GM12892 (cell line): ENCODE measurements at regions not wholly inside any gene's neighbourhood (a gene's known extent, or its start where the extent isn't known, plus 50 kb on each side); places are given as distances from the start of the nearest gene placed in this dataset.
A peak's percentile ranks its signal among the peaks of the same experiment; 100 is the strongest.

Experiments
- DNase-seq: peaks from one replicate; pipeline ENCODE4 v3.0.0; 2011; ENCODE audit not compliant: insufficient read length
- FAIRE-seq: peaks from 2 replicates; lab custom pipeline; 2011; peaks lifted over from hg19 to GRCh38; lab: Jason Lieb, UNC
- POLR2A ChIP-seq: IDR thresholded peaks from 2 replicates; pipeline ENCODE4 v1.6.1; 2011; ENCODE audit warnings: low read depth, low read length, control low read depth
- POLR2AphosphoS5 ChIP-seq: IDR thresholded peaks from 2 replicates; pipeline ENCODE4 v1.6.1; 2011; ENCODE audit warnings: low read depth, low read length, control low read depth
- TAF1 ChIP-seq: IDR thresholded peaks from 2 replicates; pipeline ENCODE4 v1.6.1; 2011; ENCODE audit warnings: low read depth, mild to moderate bottlenecking, control low read depth, low read length, borderline replicate concordance

DNA sequence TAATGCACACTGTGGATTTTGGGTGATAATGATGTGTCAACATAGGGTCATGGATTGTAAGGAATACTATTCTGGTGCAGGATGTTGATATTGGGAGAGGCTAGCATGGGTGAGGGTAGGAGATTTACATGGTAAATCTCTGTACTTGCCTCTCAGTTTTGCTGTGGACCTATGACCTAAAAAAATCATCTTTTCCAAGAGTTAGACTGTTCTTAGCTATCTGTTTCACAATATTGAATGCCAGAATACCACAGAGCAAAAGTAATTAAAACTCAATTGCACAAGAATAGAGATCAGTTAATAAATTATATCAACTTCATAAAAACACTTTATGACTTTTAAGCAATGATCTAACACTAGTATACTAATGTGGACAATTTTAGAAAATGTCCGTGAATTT is 651.6 kb downstream of the HTR1A start:
- no peak for FAIRE-seq

DNA sequence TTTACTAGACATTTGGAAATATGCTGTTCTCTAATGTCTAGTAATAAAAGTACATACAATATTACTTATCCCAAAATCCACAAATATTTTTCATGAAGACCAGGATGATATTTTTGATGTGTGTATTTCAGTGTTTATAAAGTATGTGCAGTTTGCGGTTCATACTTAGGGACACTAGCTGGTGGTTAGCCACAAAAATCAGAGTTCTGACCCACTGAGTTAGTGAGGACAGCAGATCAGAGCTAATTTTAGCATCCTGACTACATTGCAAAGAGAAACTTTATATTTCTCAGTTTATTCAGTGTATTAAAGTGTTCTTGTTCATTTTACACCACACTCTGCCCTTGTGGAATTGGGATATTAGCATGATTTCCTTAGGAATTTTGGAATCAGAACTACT is 655.3 kb downstream of the HTR1A start:
- FAIRE-seq (no peak), DNase-seq (no peak)
- TF ChIP-seq TAF1 (no peak), POLR2A (no peak), POLR2AphosphoS5 (no peak)

More for the DNA sequence above, 651.6 kb downstream of the HTR1A start:
- DNase-seq = no peak
- TF ChIP-seq TAF1 (no peak), POLR2AphosphoS5 (no peak), POLR2A (no peak)

DNA sequence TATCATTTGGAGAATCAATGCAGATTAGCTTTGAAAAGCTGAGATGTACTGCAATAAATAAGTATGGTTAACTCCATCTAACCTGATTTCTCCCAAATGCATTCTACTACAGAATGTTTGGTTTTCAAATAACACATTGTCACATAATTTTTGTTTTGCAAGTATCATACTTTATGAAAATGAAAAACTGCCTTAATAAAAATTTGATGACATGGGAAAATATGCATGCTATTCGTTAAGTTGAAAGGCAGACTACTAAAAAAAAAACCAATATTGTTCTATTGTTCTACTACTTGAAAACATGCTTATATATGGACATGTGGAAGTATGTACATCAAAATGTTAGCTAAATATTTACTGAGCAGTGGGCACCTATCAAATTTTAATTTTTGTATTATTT is 668.9 kb downstream of the HTR1A start:
- no peak for DNase-seq
- no peak for TF ChIP-seq POLR2A
- no peak for TF ChIP-seq TAF1
- TF ChIP-seq POLR2AphosphoS5 = no peak
- peak; percentile 24 for FAIRE-seq

DNA sequence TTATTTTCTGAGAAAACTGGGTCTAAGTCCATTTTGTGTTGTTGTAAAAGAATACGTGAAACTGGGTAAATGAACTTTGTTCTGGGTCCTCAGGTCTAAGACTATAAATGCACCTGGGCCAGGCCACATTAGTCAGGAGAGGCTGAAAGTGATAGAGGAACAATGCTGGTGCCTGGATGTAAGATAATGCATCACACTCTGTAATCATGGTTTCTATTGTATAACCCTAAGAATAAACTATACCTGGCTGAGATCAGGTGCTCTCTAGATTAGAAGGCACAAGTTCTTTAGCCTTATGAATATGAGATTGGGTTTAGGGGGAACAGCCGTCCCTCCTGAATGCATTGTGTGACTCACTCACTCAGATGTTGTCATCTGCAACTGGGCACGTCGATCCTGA is 675.5 kb downstream of the HTR1A start:
- FAIRE-seq = no peak
- no peak for TF ChIP-seq TAF1
- TF ChIP-seq POLR2A = no peak
- TF ChIP-seq POLR2AphosphoS5 = no peak

DNA sequence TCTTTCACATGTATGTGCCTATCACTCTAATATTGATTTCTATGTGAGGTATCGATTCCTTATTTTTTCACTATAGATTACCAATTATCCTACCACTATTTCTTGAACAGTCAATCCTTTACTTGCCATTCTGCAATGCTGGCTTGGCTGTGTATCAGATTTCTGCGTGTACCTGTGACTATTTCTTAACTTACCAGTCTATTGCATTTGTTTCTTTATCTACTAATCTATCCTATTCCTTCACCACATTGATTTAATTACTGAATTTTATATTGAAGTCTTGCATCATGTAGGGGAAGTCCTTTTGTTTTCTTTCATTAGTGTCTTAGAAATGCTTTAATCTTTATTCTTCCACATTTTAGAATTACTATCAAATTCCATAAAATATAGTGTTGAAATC is 684.8 kb downstream of the LRRC70 start:
- no peak for FAIRE-seq
- TF ChIP-seq POLR2AphosphoS5 = no peak
- TF ChIP-seq TAF1 = no peak
- no peak for TF ChIP-seq POLR2A
- DNase-seq = no peak

More for the DNA sequence above, 675.5 kb downstream of the HTR1A start:
- DNase-seq = no peak

DNA sequence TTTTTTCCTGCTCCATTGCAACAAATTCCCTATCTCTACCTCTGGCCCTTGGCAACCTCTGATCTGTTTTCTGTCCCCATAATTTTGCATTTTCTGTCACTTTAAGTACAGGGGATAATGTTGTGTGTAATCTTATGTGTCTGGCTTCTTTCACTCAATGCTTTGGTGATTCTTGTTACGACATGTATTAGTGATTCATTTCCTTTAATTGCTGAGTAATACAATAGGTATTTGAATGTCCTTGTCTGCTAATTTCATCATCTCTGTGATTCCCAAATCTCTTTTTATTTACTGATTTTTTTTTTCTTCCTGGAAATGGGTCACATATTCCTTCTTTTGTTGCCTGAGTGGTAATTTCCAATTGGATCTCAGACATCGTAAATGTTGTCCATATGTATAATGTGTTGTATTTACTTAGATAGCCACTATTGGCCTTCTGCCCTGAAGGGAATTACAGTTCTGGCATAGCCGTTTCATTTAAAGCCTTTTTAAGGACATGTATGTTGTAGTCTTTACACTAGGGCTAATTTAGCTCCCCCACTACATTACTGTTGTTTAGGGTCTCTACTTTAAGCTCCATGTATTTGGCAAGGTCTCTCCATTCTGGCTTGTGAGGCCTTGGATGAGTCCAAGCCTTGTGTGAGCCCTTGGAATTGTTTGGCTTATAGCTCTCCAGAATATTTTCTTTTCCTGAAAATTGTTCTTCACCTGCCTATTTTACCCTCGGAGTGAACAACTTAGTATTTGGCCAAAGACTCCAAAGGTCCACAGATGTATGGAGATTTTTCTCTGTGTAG is 683.8 kb downstream of the LRRC70 start:
- no peak for FAIRE-seq
- no peak for DNase-seq
- no peak for TF ChIP-seq POLR2A
- no peak for TF ChIP-seq TAF1
- TF ChIP-seq POLR2AphosphoS5 = no peak

DNA sequence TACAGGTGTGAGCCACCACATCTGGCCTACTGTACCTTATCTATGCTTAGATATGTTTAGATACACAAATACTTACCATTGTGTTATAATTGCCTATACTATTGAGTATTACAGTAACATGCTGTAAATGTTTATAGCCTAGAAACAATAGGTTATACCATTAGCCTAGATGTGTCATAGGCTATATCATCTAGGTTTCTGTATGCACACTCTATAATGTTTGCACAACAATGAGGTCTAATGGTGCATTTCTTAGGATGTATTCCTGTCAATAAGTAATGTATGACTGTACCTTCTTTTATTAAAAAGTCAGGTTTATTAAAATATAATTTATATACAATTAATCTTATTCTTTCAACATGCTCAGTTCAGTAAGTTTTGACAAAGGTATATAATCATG is 683.1 kb downstream of the LRRC70 start:
- DNase-seq (no peak), FAIRE-seq (no peak)
- TF ChIP-seq POLR2AphosphoS5 (no peak), TAF1 (no peak), POLR2A (no peak)

DNA sequence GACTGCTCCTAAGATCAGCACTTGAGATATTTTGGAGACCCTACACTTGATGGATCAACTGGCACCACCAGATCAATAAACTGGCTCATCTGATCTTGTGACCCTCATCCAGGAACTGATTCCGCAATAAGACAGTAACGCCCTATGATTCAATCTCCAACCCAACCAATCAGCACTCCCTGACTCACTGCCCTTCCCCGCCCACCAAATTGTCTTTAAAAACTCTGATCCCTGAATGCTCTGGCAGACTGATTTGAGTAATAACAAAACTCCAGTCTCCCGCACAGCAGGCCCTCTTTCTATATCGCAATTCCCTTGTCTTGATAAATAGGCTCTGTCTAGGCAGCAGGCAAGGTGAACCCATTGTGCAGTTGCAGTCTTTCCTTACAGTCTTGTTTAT is 677.0 kb downstream of the LRRC70 start:
- TF ChIP-seq POLR2AphosphoS5 = no peak
- no peak for TF ChIP-seq POLR2A
- no peak for TF ChIP-seq TAF1
- DNase-seq = no peak
- no peak for FAIRE-seq

DNA sequence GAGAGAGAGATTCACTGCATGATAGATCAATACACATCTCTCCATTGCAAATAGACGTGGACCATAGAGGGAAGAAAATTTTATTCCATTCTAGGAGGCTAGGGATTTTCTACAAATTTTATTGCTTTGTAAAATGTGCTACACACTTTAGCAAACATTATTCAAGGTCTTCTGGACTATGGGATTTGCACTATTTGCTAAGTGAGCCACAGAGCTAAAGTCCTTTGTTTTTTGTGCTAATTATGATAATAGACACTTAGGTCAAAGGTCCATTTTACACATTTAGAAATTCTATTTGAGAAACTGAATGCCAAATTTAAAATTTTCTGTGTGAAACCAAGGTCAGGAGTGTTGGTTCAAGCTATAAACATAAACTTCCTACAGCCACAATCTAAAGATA is 672.3 kb downstream of the LRRC70 start:
- TF ChIP-seq POLR2AphosphoS5 (no peak), TAF1 (no peak), POLR2A (no peak)
- FAIRE-seq = no peak
- no peak for DNase-seq

DNA sequence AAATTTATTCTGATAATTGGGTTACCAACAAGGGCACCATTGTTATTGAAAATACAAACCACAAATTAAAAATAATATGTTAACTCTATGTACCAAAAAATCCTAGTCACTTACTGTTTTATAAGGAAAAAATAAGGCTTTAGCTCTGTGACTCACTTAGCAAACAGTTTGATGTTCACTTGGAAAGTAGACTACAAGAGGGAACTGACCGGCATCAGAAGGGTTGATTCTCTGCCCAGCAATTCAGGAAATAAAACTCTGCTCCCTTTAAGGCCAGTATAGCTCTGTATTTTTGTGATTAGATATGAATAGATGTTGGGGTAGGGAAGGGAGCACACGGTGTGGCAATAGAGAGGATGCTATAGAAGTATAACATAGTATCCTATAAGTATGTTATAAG is 671.3 kb downstream of the LRRC70 start:
- TF ChIP-seq TAF1 = no peak
- TF ChIP-seq POLR2A = no peak
- no peak for TF ChIP-seq POLR2AphosphoS5
- FAIRE-seq (no peak), DNase-seq (no peak)

DNA sequence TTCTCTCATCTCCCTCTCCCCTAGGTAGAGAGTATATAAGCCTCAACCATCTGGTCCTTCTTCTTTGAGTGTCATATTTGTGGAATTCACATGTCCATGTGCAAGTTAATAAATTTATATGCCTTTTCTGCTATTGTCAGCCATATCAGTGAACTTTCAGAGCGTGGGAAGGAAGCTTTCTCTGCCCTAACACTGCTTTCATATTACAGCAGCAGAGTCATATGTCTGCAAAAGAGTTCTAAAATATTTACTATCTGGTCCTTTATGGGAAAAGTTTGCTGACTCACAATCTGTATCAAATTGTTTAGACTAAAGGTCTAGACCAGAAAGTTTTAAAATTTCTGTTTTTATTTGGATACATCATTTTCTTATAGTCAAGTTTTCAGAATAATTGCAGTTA is 669.0 kb downstream of the LRRC70 start:
- no peak for TF ChIP-seq POLR2AphosphoS5
- TF ChIP-seq POLR2A = no peak
- TF ChIP-seq TAF1 = no peak
- DNase-seq = no peak
- no peak for FAIRE-seq

DNA sequence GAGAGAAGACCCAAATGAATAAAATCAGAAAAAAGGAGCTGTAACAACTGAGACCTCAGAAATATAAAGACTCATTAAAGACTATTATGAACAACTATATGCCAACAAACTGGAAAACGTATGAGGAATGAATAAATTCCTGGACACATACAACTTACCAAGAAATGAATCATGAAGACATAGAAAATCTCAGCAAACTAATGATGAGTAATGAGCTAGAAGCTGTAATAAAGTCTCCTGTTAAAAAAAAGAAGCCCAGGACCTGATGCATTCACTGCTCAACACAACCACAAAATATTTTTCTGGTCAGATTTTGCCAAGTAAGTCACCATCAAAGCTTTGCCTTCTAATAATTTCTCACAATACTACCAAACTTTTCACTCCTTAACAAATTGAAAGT is 666.7 kb downstream of the LRRC70 start:
- TF ChIP-seq POLR2A (no peak), POLR2AphosphoS5 (no peak), TAF1 (no peak)
- DNase-seq (no peak), FAIRE-seq (no peak)

DNA sequence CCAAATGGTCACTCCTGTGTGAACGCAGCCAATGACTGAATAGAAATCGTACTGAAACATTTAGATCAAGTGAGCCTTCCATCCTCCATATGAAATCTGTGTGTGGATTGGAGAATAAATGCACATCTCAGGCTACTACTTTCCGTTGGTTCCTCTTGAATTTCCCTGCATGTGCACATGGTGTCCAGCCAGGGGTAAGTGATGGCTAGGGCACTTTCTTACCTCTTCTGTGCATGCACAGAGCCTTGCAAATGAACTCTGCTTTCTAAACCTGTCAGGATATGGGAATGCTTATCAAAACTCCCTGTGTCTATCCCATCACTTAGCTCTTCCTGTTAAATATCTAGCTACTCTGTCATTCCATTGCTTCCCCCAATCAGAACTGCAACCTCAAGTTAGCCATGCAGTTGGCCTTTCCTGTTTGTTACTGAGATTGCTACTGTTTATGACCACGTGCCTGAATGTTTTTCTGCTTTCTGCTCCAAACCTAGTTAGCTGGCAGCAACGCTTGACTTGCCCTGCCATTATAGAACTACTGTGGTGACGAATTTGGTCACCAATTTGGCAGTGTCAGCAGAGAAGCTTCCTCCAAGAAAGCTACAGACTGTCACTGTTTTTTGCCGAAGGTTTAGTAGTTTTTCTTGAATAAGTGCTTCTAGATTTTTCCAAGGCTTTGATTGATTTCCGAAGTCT is 661.6 kb downstream of the LRRC70 start:
- no peak for TF ChIP-seq TAF1
- no peak for TF ChIP-seq POLR2AphosphoS5
- TF ChIP-seq POLR2A = no peak
- no peak for DNase-seq
- no peak for FAIRE-seq
